ENCODE measurements at regions not wholly inside any gene's neighbourhood (a gene's known extent, or its start where the extent isn't known, plus 50 kb on each side); places are given as distances from the start of the nearest gene placed in this dataset.

GRCh38 chr13:93080166-93080565 is 146.4 kb upstream of the GPC6 start:
- Histone ChIP-seq H3K27me3 (ENCODE audit: low read depth) (no peaks in the 10 kb centered on the region), H3K4me1 (no peaks in the 10 kb centered on the region), H3K27ac (replicated peaks) (no peak overlapping the region), H3K9me3 (replicated peaks) (no peaks in the 10 kb centered on the region), H3K36me3 (no peaks in the 10 kb centered on the region), H3K4me3 (no peak overlapping the region)
- intact Hi-C loops (cut with micrococcal nuclease), result no loop called here
- no peak for TF ChIP-seq CTCF (IDR thresholded peaks at IDR 0.05; ENCODE audit: borderline replicate concordance)
- DNase-seq, result no peak

DNA sequence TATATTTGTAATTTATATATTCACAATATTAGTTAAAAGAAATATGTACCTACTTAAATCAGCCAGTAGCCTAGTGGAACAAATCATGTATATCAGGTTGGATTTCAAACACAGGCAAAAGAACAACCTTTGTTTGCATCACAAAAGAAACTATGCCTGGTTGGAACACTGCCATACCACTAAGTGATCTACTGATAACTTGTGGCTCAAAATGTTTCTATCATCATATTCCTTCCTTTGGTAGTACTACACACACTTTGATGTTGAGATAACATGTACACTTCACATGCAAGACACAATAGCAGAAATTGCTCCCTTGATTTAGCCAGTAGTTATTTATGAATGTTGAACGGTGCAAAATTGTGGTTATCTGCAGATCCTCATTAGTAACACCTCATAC is 146.0 kb upstream of the GPC6 start:
- Histone ChIP-seq H3K4me1 (no peaks in the 10 kb centered on the region), H3K27me3 (ENCODE audit: low read depth) (no peaks in the 10 kb centered on the region), H3K27ac (replicated peaks) (no peak overlapping the region), H3K4me3 (no peak overlapping the region), H3K9me3 (replicated peaks) (no peaks in the 10 kb centered on the region), H3K36me3 (no peaks in the 10 kb centered on the region)
- DNase-seq, result no peak
- TF ChIP-seq CTCF (IDR thresholded peaks at IDR 0.05; ENCODE audit: borderline replicate concordance), result no peak
- intact Hi-C loops (cut with micrococcal nuclease), result no loop called here

DNA sequence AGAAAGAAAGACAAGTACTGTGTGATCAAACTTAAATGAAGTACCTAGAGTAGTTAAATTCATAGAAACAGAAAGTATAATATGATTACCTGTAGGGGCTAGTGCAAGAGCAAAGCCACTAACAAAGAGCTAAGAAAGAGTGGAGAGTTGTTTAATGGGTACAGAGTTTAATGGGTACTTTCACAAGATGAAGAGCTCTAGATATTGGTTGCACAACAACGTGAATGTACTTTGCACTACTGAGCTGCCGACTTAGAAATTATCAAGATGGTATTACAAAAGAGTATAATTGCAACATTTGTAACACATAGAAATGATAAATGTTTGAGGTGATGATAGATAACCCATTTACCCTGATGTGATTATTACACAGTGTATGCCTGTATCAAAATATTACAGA is 140.3 kb upstream of the GPC6 start:
- Histone ChIP-seq H3K4me1 (no peaks in the 10 kb centered on the region), H3K9me3 (replicated peaks) (peaks cover 5% of the 10 kb centered on the region), H3K4me3 (no peak overlapping the region), H3K36me3 (no peaks in the 10 kb centered on the region), H3K27me3 (ENCODE audit: low read depth) (no peaks in the 10 kb centered on the region), H3K27ac (replicated peaks) (no peak overlapping the region)
- TF ChIP-seq CTCF (IDR thresholded peaks at IDR 0.05; ENCODE audit: borderline replicate concordance), result no peak
- no peak for DNase-seq
- intact Hi-C loops (cut with micrococcal nuclease), result no loop called here

DNA sequence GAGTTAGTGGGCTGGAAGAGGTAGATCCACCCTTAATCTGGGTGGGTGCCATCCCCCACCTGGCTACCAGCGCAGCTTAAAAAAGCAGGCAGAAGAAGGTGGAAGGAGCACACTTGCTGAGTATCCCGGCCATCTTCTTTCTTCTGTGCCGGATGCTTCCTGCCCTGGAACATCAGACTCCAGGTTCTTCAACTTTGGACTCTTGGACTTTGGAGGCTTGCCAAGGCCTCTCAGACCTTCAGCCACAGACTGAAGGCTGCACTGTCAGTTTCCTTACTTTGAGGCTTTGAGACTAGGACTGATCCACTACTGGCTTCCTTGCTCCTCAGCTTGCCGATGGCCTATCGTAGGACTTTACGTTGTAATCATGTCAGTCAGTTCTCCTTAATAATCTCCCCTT is 127.6 kb upstream of the GPC6 start:
- H3K27me3 ChIP-seq (ENCODE audit: low read depth), result no peaks in the 10 kb centered on the region
- intact Hi-C loops (cut with micrococcal nuclease), result no loop called here
- H3K9me3 ChIP-seq (replicated peaks), result no peaks in the 10 kb centered on the region
- H3K27ac ChIP-seq (replicated peaks), result no peak overlapping the region
- H3K4me1 ChIP-seq, result no peaks in the 10 kb centered on the region
- no peaks in the 10 kb centered on the region for H3K36me3 ChIP-seq
- no peak overlapping the region for H3K4me3 ChIP-seq
- TF ChIP-seq CTCF (IDR thresholded peaks at IDR 0.05; ENCODE audit: borderline replicate concordance), result no peak
- no peak for DNase-seq

DNA sequence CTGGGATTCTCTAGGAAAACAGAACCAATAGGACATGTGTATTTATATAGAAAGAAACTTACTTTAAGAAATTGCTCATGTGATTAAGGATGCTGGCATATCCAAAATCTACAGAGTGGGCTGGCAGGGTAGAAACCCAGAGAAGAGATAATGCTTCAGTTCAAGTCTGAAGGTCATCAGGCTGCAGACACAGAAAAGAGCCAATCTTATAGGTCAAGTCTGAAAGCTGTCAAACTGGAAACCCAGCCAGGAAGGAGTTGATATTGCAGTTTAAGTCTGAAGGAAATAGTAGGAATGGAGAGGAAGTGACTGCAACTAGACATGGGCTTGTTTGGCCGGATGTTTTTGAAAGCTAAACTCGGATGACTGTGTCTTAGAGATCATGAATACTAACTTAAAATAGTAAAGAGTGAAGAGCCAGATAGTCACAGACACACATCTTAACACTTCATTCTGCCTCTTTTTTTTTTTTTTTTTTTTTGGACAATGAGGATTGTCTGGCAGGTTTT is 125.3 kb upstream of the GPC6 start:
- intact Hi-C loops (cut with micrococcal nuclease), result no loop called here
- Histone ChIP-seq H3K27ac (replicated peaks) (no peak overlapping the region), H3K9me3 (replicated peaks) (no peaks in the 10 kb centered on the region), H3K36me3 (no peaks in the 10 kb centered on the region), H3K4me1 (no peaks in the 10 kb centered on the region), H3K27me3 (ENCODE audit: low read depth) (no peaks in the 10 kb centered on the region), H3K4me3 (no peak overlapping the region)
- no peak for DNase-seq
- TF ChIP-seq CTCF (IDR thresholded peaks at IDR 0.05; ENCODE audit: borderline replicate concordance), result no peak

GRCh38 chr13:93104270-93104669 is 122.3 kb upstream of the GPC6 start:
- H3K4me3 ChIP-seq, result no peak overlapping the region
- intact Hi-C loops (cut with micrococcal nuclease), result no loop called here
- no peaks in the 10 kb centered on the region for H3K27me3 ChIP-seq (ENCODE audit: low read depth)
- no peaks in the 10 kb centered on the region for H3K9me3 ChIP-seq (replicated peaks)
- no peak overlapping the region for H3K27ac ChIP-seq (replicated peaks)
- H3K36me3 ChIP-seq, result no peaks in the 10 kb centered on the region
- DNase-seq, result no peak
- no peaks in the 10 kb centered on the region for H3K4me1 ChIP-seq
- TF ChIP-seq CTCF (IDR thresholded peaks at IDR 0.05; ENCODE audit: borderline replicate concordance), result no peak
